Endothelial cell (in vitro differentiated cells): ENCODE measurements at regions not wholly inside any gene's neighbourhood (a gene's known extent, or its start where the extent isn't known, plus 50 kb on each side); places are given as distances from the start of the nearest gene placed in this dataset.

Experiments used
- DNase-seq: peaks from one replicate; pipeline ENCODE4 v3.0.0; 2021; ENCODE audit warnings: low spot score
- H3K27ac Mint-ChIP-seq: one replicate; pipeline ENCODE4 v1.8.0; 2021; ENCODE audit warnings: mixed read lengths, inconsistent platforms; ENCODE audit not compliant: unreplicated experiment
- H3K27me3 Mint-ChIP-seq: one replicate; pipeline ENCODE4 v1.8.0; 2021; ENCODE audit warnings: mild to moderate bottlenecking, moderate library complexity, mixed read lengths, inconsistent platforms; ENCODE audit not compliant: unreplicated experiment
- H3K36me3 Mint-ChIP-seq: one replicate; pipeline ENCODE4 v1.8.0; 2021; ENCODE audit warnings: mild to moderate bottlenecking, low read depth, mixed read lengths, inconsistent platforms; ENCODE audit not compliant: unreplicated experiment
- H3K4me1 Mint-ChIP-seq: one replicate; pipeline ENCODE4 v1.8.0; 2021; ENCODE audit warnings: mild to moderate bottlenecking, mixed read lengths, inconsistent platforms; ENCODE audit not compliant: unreplicated experiment
- H3K4me3 Mint-ChIP-seq: one replicate; pipeline ENCODE4 v1.8.0; 2021; ENCODE audit warnings: mild to moderate bottlenecking, mixed read lengths, inconsistent platforms; ENCODE audit not compliant: unreplicated experiment
- H3K9me3 Mint-ChIP-seq: one replicate; pipeline ENCODE4 v1.8.0; 2021; ENCODE audit warnings: mixed read lengths, inconsistent platforms; ENCODE audit not compliant: unreplicated experiment
- CTCF ChIP-seq: fragments of 200-600 bp; sonication (generic); IDR thresholded peaks from one replicate; pipeline ENCODE4 v1.5.0; 2021; ENCODE audit warnings: antibody characterized with exemption; ENCODE audit not compliant: unreplicated experiment

GRCh38 chr13:107239213-107239612 lies 671.3 kb upstream of the ARGLU1 start:
- no peak overlapping the region for H3K27ac Mint-ChIP-seq
- no peaks in the 10 kb centered on the region for H3K9me3 Mint-ChIP-seq
- peaks cover 1% of the 10 kb centered on the region for H3K27me3 Mint-ChIP-seq
- H3K4me1 Mint-ChIP-seq: no peaks in the 10 kb centered on the region
- no peak for DNase-seq
- no peak overlapping the region for H3K4me3 Mint-ChIP-seq
- no peaks in the 10 kb centered on the region for H3K36me3 Mint-ChIP-seq
- no peak for TF ChIP-seq CTCF

- H3K9me3 Mint-ChIP-seq: no peaks in the 10 kb centered on the region
- H3K27ac Mint-ChIP-seq: no peak overlapping the region
- H3K4me3 Mint-ChIP-seq: no peak overlapping the region
- no peak for DNase-seq
- H3K4me1 Mint-ChIP-seq: no peaks in the 10 kb centered on the region
- H3K27me3 Mint-ChIP-seq: peaks cover 1% of the 10 kb centered on the region
- H3K36me3 Mint-ChIP-seq: no peaks in the 10 kb centered on the region
- TF ChIP-seq CTCF: no peak
These were observed 670.5 kb upstream of the ARGLU1 start for GRCh38 chr13:107238262-107238981.

DNA sequence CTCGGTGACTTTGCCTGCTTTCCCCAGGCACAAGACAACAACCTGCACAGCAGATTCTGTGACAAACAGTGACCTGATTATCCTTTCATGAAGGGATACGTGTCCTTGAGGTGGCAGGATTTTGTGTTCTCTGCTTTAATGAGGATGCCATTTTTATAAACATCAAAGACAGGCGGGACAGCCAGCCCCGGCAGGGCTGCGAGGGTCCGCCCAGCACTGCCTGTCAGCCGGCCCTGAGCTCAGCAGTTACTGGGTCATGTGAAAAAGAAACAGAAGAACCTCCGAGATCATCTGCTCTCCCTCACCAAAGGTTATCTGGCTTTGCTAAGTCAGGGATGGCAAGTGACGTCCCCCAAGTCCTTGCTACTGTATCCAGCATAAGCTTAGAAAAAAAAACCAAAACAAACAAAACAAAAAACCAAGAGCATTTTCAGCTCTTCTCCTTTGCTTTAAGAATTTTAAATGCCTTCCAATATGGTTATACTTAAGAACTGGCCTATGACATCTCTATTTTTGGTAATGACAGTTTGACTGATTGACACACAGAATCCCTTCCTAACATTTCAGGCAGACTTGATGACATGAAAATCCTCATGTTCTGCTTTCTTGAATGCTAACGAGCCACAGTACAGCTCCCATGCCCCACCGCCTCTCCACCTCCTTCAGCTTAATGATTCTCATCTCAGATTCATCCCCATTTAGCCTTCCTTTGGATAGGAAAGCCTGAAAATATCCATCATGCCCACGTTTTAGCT lies 666.6 kb upstream of the ARGLU1 start:
- Mint-ChIP-seq H3K4me3 (no peak overlapping the region), H3K27ac (no peak overlapping the region), H3K4me1 (no peaks in the 10 kb centered on the region), H3K9me3 (no peaks in the 10 kb centered on the region), H3K36me3 (no peaks in the 10 kb centered on the region), H3K27me3 (no peaks in the 10 kb centered on the region)
- TF ChIP-seq CTCF: no peak
- no peak for DNase-seq

GRCh38 chr13:107233541-107233940 lies 665.6 kb upstream of the ARGLU1 start:
- no peak overlapping the region for H3K27ac Mint-ChIP-seq
- H3K9me3 Mint-ChIP-seq: no peaks in the 10 kb centered on the region
- no peak for TF ChIP-seq CTCF
- H3K27me3 Mint-ChIP-seq: no peaks in the 10 kb centered on the region
- no peak for DNase-seq
- no peaks in the 10 kb centered on the region for H3K4me1 Mint-ChIP-seq
- no peak overlapping the region for H3K4me3 Mint-ChIP-seq
- no peaks in the 10 kb centered on the region for H3K36me3 Mint-ChIP-seq

GRCh38 chr13:107231944-107232343 lies 664.0 kb upstream of the ARGLU1 start:
- Mint-ChIP-seq H3K4me3 (no peak overlapping the region), H3K27me3 (no peaks in the 10 kb centered on the region)

More at GRCh38 chr13:107231944-107232343, 664.0 kb upstream of the ARGLU1 start:
- no peak for TF ChIP-seq CTCF
- no peak for DNase-seq
- Mint-ChIP-seq H3K27ac (no peak overlapping the region), H3K36me3 (no peaks in the 10 kb centered on the region), H3K9me3 (no peaks in the 10 kb centered on the region), H3K4me1 (no peaks in the 10 kb centered on the region)
